Stimulated activated naive B cell treated with anti-CD40 and anti-IgM and Interleukin-4, amounts not matched to agents 10 μg/mL and 1 μg/mL and 100 μg/mL, for 72 hours (primary cell): ENCODE measurements at regions not wholly inside any gene's neighbourhood (a gene's known extent, or its start where the extent isn't known, plus 50 kb on each side); places are given as distances from the start of the nearest gene placed in this dataset.
"Not testable (repeated sequence)": the region's sequence is repeated elsewhere in the genome, so short reads cannot be mapped to it uniquely, and the experiment has no call there.

ENCODE experiments used
- ATAC-seq, 2 donors: fragments of 150-1000 bp; cut with Tn5 transposase; replicated peaks; 2 replicates each; pipeline ENCODE4 v1.10.0; 2021; ENCODE audit warnings: moderate library complexity in 1 of 2
- DNase-seq: peaks from one replicate; pipeline ENCODE4 v3.0.0; 2021
- H3K27ac Mint-ChIP-seq: one replicate; pipeline ENCODE4 v1.8.0; 2022; ENCODE audit warnings: mild to moderate bottlenecking, mixed read lengths
- H3K27me3 Mint-ChIP-seq, 2 donors: one replicate each; pipeline ENCODE4 v1.8.0; 2022; ENCODE audit warnings: mixed read lengths in 2 of 2
- H3K36me3 Mint-ChIP-seq, 2 donors: one replicate each; pipeline ENCODE4 v1.8.0; 2022; ENCODE audit warnings: mixed read lengths in 2 of 2, mild to moderate bottlenecking in 1 of 2
- H3K4me1 Mint-ChIP-seq, 2 donors: one replicate each; pipeline ENCODE4 v1.8.0; 2022; ENCODE audit warnings: mixed read lengths in 2 of 2, mild to moderate bottlenecking in 1 of 2
- H3K4me3 Mint-ChIP-seq, 2 donors: one replicate each; pipeline ENCODE4 v1.8.0; 2022; ENCODE audit warnings: mild to moderate bottlenecking in 2 of 2, mixed read lengths in 2 of 2, moderate library complexity in 1 of 2
- H3K9me3 Mint-ChIP-seq, 2 donors: one replicate each; pipeline ENCODE4 v1.8.0; 2022; ENCODE audit warnings: mixed read lengths in 2 of 2, mild to moderate bottlenecking in 1 of 2

GRCh38 chr10:55203319-55203718 is 402.3 kb upstream of the PCDH15 start:
- Mint-ChIP-seq H3K9me3 (peaks cover 0 to 2% of the 10 kb centered on the region in 2 donors), H3K4me3 (no peak overlapping the region), H3K27me3 (no peaks in the 10 kb centered on the region), H3K4me1 (no peaks in the 10 kb centered on the region), H3K36me3 (no peaks in the 10 kb centered on the region), H3K27ac (no peak overlapping the region)
- DNase-seq, result no peak
- no peak for ATAC-seq

- DNase-seq (no peak), ATAC-seq (no peak)
- Mint-ChIP-seq H3K4me1 (no peaks in the 10 kb centered on the region), H3K4me3 (no peak overlapping the region), H3K36me3 (no peaks in the 10 kb centered on the region), H3K27me3 (no peaks in the 10 kb centered on the region), H3K9me3 (no peaks in the 10 kb centered on the region), H3K27ac (no peak overlapping the region)
Measured at GRCh38 chr10:55200020-55200419, 399.0 kb upstream of the PCDH15 start.

- H3K4me3 Mint-ChIP-seq, result no peak overlapping the region
- H3K27ac Mint-ChIP-seq, result no peak overlapping the region
- no peaks in the 10 kb centered on the region for H3K9me3 Mint-ChIP-seq
- H3K27me3 Mint-ChIP-seq, result no peaks in the 10 kb centered on the region
- DNase-seq (no peak), ATAC-seq (no peak)
- no peaks in the 10 kb centered on the region for H3K4me1 Mint-ChIP-seq
- no peaks in the 10 kb centered on the region for H3K36me3 Mint-ChIP-seq
Measured at GRCh38 chr10:55191236-55191860, 390.3 kb upstream of the PCDH15 start.

GRCh38 chr10:55183993-55184392 is 383.0 kb upstream of the PCDH15 start:
- Mint-ChIP-seq H3K4me1 (no peaks in the 10 kb centered on the region), H3K27me3 (no peaks in the 10 kb centered on the region), H3K36me3 (no peaks in the 10 kb centered on the region), H3K4me3 (no peak overlapping the region), H3K9me3 (peaks cover 0 to 3% of the 10 kb centered on the region in 2 donors), H3K27ac (no peak overlapping the region)
- ATAC-seq (no peak), DNase-seq (no peak)

GRCh38 chr10:55180357-55180756 is 379.3 kb upstream of the PCDH15 start:
- Mint-ChIP-seq H3K9me3 (peaks cover 0 to 3% of the 10 kb centered on the region in 2 donors), H3K4me1 (no peaks in the 10 kb centered on the region), H3K27me3 (no peaks in the 10 kb centered on the region), H3K4me3 (no peak overlapping the region), H3K27ac (no peak overlapping the region), H3K36me3 (no peaks in the 10 kb centered on the region)
- DNase-seq, result no peak
- no peak for ATAC-seq

GRCh38 chr10:55174419-55174818 is 373.4 kb upstream of the PCDH15 start:
- H3K27me3 Mint-ChIP-seq, result no peaks in the 10 kb centered on the region
- no peak for ATAC-seq
- no peaks in the 10 kb centered on the region for H3K36me3 Mint-ChIP-seq
- H3K4me1 Mint-ChIP-seq, result no peaks in the 10 kb centered on the region
- no peak for DNase-seq
- H3K9me3 Mint-ChIP-seq, result peaks cover 0 to 2% of the 10 kb centered on the region in 2 donors
- no peak overlapping the region for H3K27ac Mint-ChIP-seq
- no peak overlapping the region for H3K4me3 Mint-ChIP-seq

- H3K27ac Mint-ChIP-seq, result no peak overlapping the region
- H3K4me3 Mint-ChIP-seq, result no peak overlapping the region
- ATAC-seq (no peak), DNase-seq (no peak)
- no peaks in the 10 kb centered on the region for H3K36me3 Mint-ChIP-seq
- no peaks in the 10 kb centered on the region for H3K4me1 Mint-ChIP-seq
- no peaks in the 10 kb centered on the region for H3K9me3 Mint-ChIP-seq
- H3K27me3 Mint-ChIP-seq, result no peaks in the 10 kb centered on the region
Measured at GRCh38 chr10:55169493-55169892, 368.5 kb upstream of the PCDH15 start.

- no peak overlapping the region for H3K27ac Mint-ChIP-seq
- DNase-seq, result no peak
- H3K4me1 Mint-ChIP-seq, result no peaks in the 10 kb centered on the region
- H3K9me3 Mint-ChIP-seq, result no peaks in the 10 kb centered on the region
- H3K27me3 Mint-ChIP-seq, result no peaks in the 10 kb centered on the region
- H3K4me3 Mint-ChIP-seq, result no peak overlapping the region
- H3K36me3 Mint-ChIP-seq, result no peaks in the 10 kb centered on the region
- no peak for ATAC-seq
Measured at GRCh38 chr10:55168343-55168742, 367.3 kb upstream of the PCDH15 start.

GRCh38 chr10:55163388-55163979 is 362.5 kb upstream of the PCDH15 start:
- Mint-ChIP-seq H3K27ac (no peak overlapping the region), H3K36me3 (no peaks in the 10 kb centered on the region), H3K4me3 (no peak overlapping the region), H3K4me1 (no peaks in the 10 kb centered on the region), H3K9me3 (no peaks in the 10 kb centered on the region), H3K27me3 (no peaks in the 10 kb centered on the region)
- ATAC-seq (no peak), DNase-seq (no peak)

GRCh38 chr10:55162321-55162720 is 361.3 kb upstream of the PCDH15 start:
- H3K27ac Mint-ChIP-seq, ATAC-seq, H3K4me3 Mint-ChIP-seq, H3K36me3 Mint-ChIP-seq, DNase-seq, H3K9me3 Mint-ChIP-seq, H3K4me1 Mint-ChIP-seq, H3K27me3 Mint-ChIP-seq: not testable (repeated sequence)

GRCh38 chr10:55160655-55161283 is 359.7 kb upstream of the PCDH15 start:
- no peaks in the 10 kb centered on the region for H3K4me1 Mint-ChIP-seq
- H3K27ac Mint-ChIP-seq, result no peak overlapping the region
- ATAC-seq (no peak), DNase-seq (no peak)
- no peaks in the 10 kb centered on the region for H3K36me3 Mint-ChIP-seq
- H3K9me3 Mint-ChIP-seq, result no peaks in the 10 kb centered on the region
- no peak overlapping the region for H3K4me3 Mint-ChIP-seq
- H3K27me3 Mint-ChIP-seq, result no peaks in the 10 kb centered on the region

- ATAC-seq, result no peak
- Mint-ChIP-seq H3K9me3 (no peaks in the 10 kb centered on the region), H3K27ac (no peak overlapping the region), H3K27me3 (no peaks in the 10 kb centered on the region), H3K36me3 (no peaks in the 10 kb centered on the region), H3K4me3 (no peak overlapping the region), H3K4me1 (no peaks in the 10 kb centered on the region)
- no peak for DNase-seq
Measured at GRCh38 chr10:55158633-55159032, 357.6 kb upstream of the PCDH15 start.

GRCh38 chr10:55146032-55146431 is 345.0 kb upstream of the PCDH15 start:
- Mint-ChIP-seq H3K9me3 (peaks cover 0 to 2% of the 10 kb centered on the region in 2 donors), H3K36me3 (no peaks in the 10 kb centered on the region), H3K4me3 (no peak overlapping the region), H3K4me1 (no peaks in the 10 kb centered on the region), H3K27ac (no peak overlapping the region), H3K27me3 (no peaks in the 10 kb centered on the region)
- DNase-seq, result no peak
- ATAC-seq, result no peak

GRCh38 chr10:55144001-55144400 is 343.0 kb upstream of the PCDH15 start:
- Mint-ChIP-seq H3K9me3 (no peaks in the 10 kb centered on the region), H3K27me3 (no peaks in the 10 kb centered on the region), H3K4me1 (no peaks in the 10 kb centered on the region), H3K27ac (no peak overlapping the region), H3K4me3 (no peak overlapping the region), H3K36me3 (no peaks in the 10 kb centered on the region)
- no peak for DNase-seq
- ATAC-seq, result no peak

GRCh38 chr10:55141892-55142291 is 340.9 kb upstream of the PCDH15 start:
- H3K27ac Mint-ChIP-seq, result no peak overlapping the region
- no peaks in the 10 kb centered on the region for H3K27me3 Mint-ChIP-seq

More at GRCh38 chr10:55141892-55142291, 340.9 kb upstream of the PCDH15 start:
- Mint-ChIP-seq H3K4me3 (no peak overlapping the region), H3K36me3 (no peaks in the 10 kb centered on the region), H3K9me3 (peaks cover 0 to 2% of the 10 kb centered on the region in 2 donors), H3K4me1 (no peaks in the 10 kb centered on the region)
- DNase-seq (no peak), ATAC-seq (no peak)
